Mesenteric fat pad (tissue), 1 donor: ENCODE measurements at regions not wholly inside any gene's neighbourhood (a gene's known extent, or its start where the extent isn't known, plus 50 kb on each side); places are given as distances from the start of the nearest gene placed in this dataset.
A peak's percentile ranks its signal among the peaks of the same experiment; 100 is the strongest.
"Not testable (repeated sequence)": the region's sequence is repeated elsewhere in the genome, so short reads cannot be mapped to it uniquely, and the experiment has no call there.

Experiments
- DNase-seq: peaks from one replicate; pipeline ENCODE4 v3.0.0-alpha.2; 2020; ENCODE audit warnings: low spot score
- donor health status: DM: yes; HTN: yes; CAD: no.

- not testable (repeated sequence) for DNase-seq
Observed at GRCh38 chr14:19120383-19120782, 153.1 kb downstream of the POTEM start.

DNA sequence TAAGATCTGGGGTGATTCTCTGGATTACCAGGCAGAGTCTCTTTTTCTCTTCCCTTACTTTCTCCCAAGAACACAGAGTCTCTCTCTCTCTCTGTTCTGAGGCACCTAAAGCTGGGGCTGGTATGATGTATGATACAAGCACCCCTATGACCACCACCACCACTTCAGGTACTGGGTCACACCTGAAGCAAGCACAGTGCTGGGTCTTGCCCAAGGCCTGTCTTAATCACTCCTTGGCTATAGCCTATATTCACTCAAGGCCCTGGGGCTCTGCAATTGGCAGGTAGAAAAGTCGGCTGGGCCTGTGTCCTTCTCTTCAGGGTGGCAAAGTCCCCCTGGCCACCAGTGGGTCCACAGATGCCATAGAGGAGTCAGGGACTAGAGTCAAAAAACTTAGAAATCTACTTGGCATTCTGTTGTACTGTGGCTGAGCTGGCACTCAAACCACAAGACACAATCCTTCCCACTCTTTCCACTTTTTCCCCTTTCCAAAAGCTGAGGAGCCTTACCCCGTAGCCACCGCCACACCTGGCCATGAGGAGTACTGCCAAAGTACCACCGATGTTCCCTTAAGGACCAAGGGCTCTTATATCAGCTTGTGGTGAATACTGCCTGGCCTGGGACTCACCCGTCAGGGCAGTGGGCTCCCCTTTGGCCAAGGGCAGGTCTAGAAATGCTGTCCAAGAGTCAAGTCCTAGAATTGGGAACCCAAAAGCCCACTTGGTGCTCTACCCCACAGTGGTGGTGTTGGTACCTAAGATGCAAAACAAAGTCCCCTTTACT lies 159.2 kb downstream of the POTEM start:
- DNase-seq: not testable (repeated sequence)

DNA sequence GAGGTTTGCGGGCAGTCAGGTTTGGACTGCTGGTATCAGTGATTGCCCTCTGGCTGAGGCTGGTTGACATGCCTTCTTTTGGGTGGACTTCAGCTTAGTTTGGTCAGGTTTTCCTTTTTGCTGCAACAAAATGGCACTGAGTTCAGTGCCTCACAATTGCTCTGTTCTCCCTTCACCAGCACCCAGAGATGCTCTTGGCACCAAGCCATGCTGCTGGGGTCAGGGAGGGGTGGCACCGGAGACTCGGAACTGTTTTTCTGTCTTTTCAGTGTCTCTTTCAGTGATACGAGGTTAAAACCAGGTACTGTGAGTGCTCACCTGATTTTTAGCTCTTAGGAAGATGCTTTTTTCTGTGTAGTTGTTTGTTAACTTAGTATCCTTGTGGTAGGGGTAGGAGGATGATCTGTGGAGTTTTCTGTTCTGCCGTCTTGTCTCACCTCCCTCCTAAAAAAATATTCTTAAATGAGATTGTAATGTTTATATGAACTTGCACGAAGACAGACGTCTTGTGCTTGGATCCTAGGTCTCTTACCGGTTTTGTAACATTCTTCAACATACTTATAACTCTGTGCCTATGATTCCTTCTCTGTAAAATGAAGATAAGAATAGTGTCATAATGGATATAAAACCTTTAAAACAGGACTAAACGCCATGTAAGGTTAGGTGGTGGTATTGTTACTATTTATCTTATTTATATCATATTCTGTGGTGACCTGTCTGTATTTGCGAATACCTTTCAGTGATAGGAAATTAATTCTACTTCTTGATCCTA lies 160.6 kb downstream of the POTEM start:
- DNase-seq: not testable (repeated sequence)

DNA sequence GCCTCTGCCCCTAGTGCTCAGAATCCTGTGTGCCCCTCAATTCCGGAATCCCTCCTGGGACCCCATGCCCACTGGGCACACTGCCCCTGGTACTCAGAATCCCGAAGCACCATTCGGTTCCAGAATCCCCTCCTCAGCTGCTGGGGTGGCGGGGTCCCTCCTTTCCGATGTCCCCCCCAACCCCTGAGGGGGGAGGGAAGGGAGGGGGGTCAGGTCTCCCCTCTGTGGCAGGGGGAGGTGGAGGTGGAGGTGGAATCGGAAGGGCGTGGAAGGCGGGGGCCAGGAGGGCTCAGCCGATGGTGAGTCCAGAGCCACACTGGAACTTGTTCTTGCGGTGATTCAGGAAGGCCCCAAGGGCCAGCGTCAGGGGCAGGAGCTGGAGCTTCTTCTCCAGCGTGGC lies 164.3 kb downstream of the POTEM start:
- DNase-seq: not testable (repeated sequence)

GRCh38 chr14:19132013-19132835 lies 165.0 kb downstream of the POTEM start:
- not testable (repeated sequence) for DNase-seq

- not testable (repeated sequence) for DNase-seq
Observed at GRCh38 chr14:19132836-19133120, 165.5 kb downstream of the POTEM start.

GRCh38 chr14:19157106-19157709 lies 190.0 kb downstream of the POTEM start:
- peak; percentile 89 for DNase-seq

- DNase-seq: peak; percentile 73
Observed at GRCh38 chr14:19158012-19158411, 190.8 kb downstream of the POTEM start.

- DNase-seq: peak; percentile 20
Observed at GRCh38 chr14:19158588-19158987, 191.4 kb downstream of the POTEM start.

GRCh38 chr14:19159003-19159625 lies 191.9 kb downstream of the POTEM start:
- DNase-seq: not testable (repeated sequence)

GRCh38 chr14:19160379-19160778 lies 193.1 kb downstream of the POTEM start:
- DNase-seq: peak; percentile 28

GRCh38 chr14:19161251-19162033 lies 194.2 kb downstream of the POTEM start:
- peak; percentile 91 for DNase-seq

GRCh38 chr14:19162034-19162706 lies 194.9 kb downstream of the POTEM start:
- peak; percentile 87 for DNase-seq

- not testable (repeated sequence) for DNase-seq
Observed at GRCh38 chr14:19162920-19163319, 195.7 kb downstream of the POTEM start.

GRCh38 chr14:19163891-19164290 lies 196.7 kb downstream of the POTEM start:
- DNase-seq: not testable (repeated sequence)

DNA sequence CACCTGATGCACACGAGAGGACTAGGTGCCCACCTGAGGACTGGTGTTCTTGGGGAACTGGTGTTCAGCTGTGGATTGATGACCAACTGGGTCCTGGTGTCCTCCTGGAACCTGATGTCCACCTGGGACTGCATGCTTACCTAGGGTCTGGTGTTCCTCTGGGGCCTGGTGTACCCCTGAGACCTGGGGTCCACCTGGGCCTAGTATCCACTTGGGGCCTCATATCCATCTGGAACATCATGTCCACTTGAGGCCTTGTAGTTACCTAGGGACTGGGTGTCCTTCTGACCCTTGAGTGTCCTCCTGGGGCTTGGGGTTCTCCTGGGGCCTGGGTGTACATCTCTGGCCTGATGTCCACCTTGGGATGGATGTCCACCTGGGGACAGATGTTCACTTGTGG lies 197.2 kb downstream of the POTEM start:
- DNase-seq: peak; percentile 88

DNA sequence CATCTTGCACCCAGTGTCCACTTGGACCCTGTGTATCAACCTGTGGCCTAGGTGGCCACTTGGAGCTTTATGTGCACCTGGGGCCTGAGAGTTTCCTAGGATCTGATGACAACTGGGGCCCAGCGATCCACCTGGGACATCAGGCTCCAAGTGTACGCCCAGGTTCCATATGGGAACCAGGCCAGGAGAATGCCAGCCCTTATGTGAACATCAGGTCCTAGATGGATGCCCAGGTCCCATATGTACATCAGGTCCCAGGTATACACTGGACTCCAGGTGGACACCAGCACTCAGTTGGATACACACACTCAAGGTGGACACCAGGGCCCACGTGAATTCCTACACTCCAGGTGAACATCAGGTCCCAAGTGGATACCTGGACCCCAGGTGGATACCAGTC lies 198.8 kb downstream of the POTEM start:
- DNase-seq: not testable (repeated sequence)

- peak; percentile 92 for DNase-seq
Observed at GRCh38 chr14:19167454-19168190, 200.4 kb downstream of the POTEM start.

GRCh38 chr14:19168261-19168660 lies 201.0 kb downstream of the POTEM start:
- DNase-seq: peak; percentile 91
